HG03175 (cell line): ENCODE measurements at regions not wholly inside any gene's neighbourhood (a gene's known extent, or its start where the extent isn't known, plus 50 kb on each side); places are given as distances from the start of the nearest gene placed in this dataset.
"Not testable (repeated sequence)": the region's sequence is repeated elsewhere in the genome, so short reads cannot be mapped to it uniquely, and the experiment has no call there.

Experiments
- ATAC-seq: cut with Tn5 transposase; IDR thresholded peaks from one replicate; pipeline ENCODE4 v1.9.1; 2021; ENCODE audit warnings: mild to moderate bottlenecking, moderate library complexity; ENCODE audit not compliant: unreplicated experiment

GRCh38 chr4:145298885-145299284 is 118.5 kb upstream of the OTUD4 start:
- ATAC-seq: no peak

GRCh38 chr4:145297556-145297955 is 117.2 kb upstream of the OTUD4 start:
- ATAC-seq: no peak

- ATAC-seq: no peak
Measured at GRCh38 chr4:145295547-145295946, 115.2 kb upstream of the OTUD4 start.

GRCh38 chr4:145295122-145295521 is 114.7 kb upstream of the OTUD4 start:
- ATAC-seq: no peak

GRCh38 chr4:145293658-145294057 is 113.3 kb upstream of the OTUD4 start:
- no peak for ATAC-seq

GRCh38 chr4:145290955-145291354 is 110.6 kb upstream of the OTUD4 start:
- ATAC-seq: no peak

GRCh38 chr4:145289403-145290076 is 109.2 kb upstream of the OTUD4 start:
- ATAC-seq: no peak

GRCh38 chr4:145287351-145287750 is 107.0 kb upstream of the OTUD4 start:
- no peak for ATAC-seq

- no peak for ATAC-seq
Measured at GRCh38 chr4:145285928-145286327, 105.5 kb upstream of the OTUD4 start.

GRCh38 chr4:145283909-145284308 is 103.5 kb upstream of the OTUD4 start:
- no peak for ATAC-seq

GRCh38 chr4:145281951-145282350 is 101.6 kb upstream of the OTUD4 start:
- ATAC-seq: no peak

GRCh38 chr4:145281224-145281623 is 100.8 kb upstream of the OTUD4 start:
- no peak for ATAC-seq

GRCh38 chr4:145280541-145280940 is 100.2 kb upstream of the OTUD4 start:
- ATAC-seq: no peak

- no peak for ATAC-seq
Measured at GRCh38 chr4:145279122-145279960, 99.0 kb upstream of the OTUD4 start.

- no peak for ATAC-seq
Measured at GRCh38 chr4:145278341-145279121, 98.1 kb upstream of the OTUD4 start.

GRCh38 chr4:145277011-145277410 is 96.6 kb upstream of the OTUD4 start:
- no peak for ATAC-seq

GRCh38 chr4:145276050-145276449 is 95.7 kb upstream of the OTUD4 start:
- ATAC-seq: no peak

- ATAC-seq: no peak
Measured at GRCh38 chr4:145271194-145271593, 90.8 kb upstream of the OTUD4 start.

- ATAC-seq: no peak
Measured at GRCh38 chr4:145266881-145267280, 86.5 kb upstream of the OTUD4 start.

- ATAC-seq: no peak
Measured at GRCh38 chr4:145260091-145260490, 79.7 kb upstream of the OTUD4 start.

GRCh38 chr4:145255311-145255710 is 74.9 kb upstream of the OTUD4 start:
- not testable (repeated sequence) for ATAC-seq

GRCh38 chr4:145252190-145252589 is 71.8 kb upstream of the OTUD4 start:
- no peak for ATAC-seq
